Skeletal muscle cell (primary cell): ENCODE measurements at regions not wholly inside any gene's neighbourhood (a gene's known extent, or its start where the extent isn't known, plus 50 kb on each side); places are given as distances from the start of the nearest gene placed in this dataset.
A peak's percentile ranks its signal among the peaks of the same experiment; 100 is the strongest.
"Not testable (repeated sequence)": the region's sequence is repeated elsewhere in the genome, so short reads cannot be mapped to it uniquely, and the experiment has no call there.

Source experiments
- DNase-seq: peaks from one replicate; pipeline ENCODE4 v3.0.0-alpha.2; 2010; ENCODE audit warnings: low read depth
- H3K4me3 ChIP-seq: 2 replicates; pipeline ENCODE4 v1.5.1; 2011; ENCODE audit warnings: low read depth, mild to moderate bottlenecking, control low read depth, low read length, moderate library complexity

DNA sequence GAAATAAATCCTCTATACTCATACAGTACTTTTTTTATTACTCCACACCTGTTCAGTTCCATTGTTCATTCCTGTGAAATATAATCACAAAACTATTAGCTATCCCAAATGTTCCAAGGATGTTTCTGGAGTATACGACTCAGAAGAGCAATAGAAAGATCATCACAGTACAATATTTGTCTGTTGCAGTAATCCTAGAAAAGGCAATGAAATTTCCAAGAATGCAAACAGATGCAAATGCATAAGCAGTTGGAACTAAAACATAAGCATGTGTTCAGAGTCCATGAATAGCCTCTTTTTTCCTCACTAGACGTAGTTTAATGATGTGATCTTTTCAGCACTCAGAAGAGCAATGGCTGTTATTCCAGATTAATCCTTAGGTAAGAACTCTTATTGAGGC, 55.2 kb downstream of the RTL3 start:
- no peak overlapping the region for H3K4me3 ChIP-seq
- DNase-seq, result no peak

DNA sequence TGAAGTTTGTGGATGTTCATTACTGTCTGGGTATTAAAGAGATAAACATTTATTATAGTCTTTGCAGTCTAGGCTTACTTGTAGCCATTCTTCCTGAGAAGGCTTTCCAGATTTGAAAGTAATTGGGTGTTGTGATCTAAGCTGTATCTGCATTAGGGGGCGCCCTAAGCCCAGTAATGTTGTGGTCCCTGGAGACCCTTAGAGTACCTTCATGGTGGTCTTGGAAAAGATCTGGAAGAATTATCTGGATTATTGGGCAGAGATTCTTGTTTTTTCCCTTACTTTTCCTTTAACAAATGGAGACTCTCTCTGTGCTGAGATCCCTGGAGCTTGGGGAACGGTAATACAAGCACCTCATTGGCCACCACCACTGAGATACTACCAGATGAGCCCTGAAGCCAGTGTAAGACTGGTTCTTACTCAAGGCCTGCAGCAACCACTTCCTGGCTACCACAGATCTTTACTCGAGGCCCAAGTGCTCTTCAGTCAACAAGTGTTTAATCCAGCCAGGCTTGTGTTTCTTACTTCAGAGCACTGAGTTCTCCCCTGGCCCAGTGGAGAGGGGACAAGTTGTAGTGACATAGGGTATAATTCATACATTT, 63.1 kb downstream of the RTL3 start:
- DNase-seq, result no peak
- H3K4me3 ChIP-seq, result no peak overlapping the region

- H3K4me3 ChIP-seq, result no peak overlapping the region
- DNase-seq, result no peak
Measured at GRCh38 chrX:78593701-78594100, 65.4 kb downstream of the RTL3 start.

DNA sequence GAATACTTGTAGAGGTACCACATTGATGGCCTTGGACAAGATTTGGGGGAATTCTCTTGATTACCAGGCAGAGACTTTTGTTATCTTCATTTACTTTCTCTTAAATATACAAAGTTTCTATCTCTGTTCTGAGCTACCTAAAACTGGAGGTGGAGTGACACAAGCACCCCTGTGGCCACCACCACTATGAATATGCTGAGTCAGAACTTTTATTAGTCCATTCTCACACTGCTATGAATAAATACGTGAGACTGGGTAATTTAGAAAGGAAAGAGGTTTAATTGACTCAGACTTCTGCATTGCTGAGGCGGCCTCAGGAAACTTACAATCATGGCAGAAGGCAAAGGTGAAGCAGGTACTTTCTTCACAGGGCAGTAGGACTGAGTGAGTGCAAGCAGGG, 67.1 kb downstream of the RTL3 start:
- no peak for DNase-seq

GRCh38 chrX:78574306-78574705, 84.8 kb downstream of the RTL3 start:
- no peak overlapping the region for H3K4me3 ChIP-seq
- DNase-seq, result no peak

More for the DNA sequence above, 67.1 kb downstream of the RTL3 start:
- H3K4me3 ChIP-seq, result no peak overlapping the region

GRCh38 chrX:78573630-78574029, 85.5 kb downstream of the RTL3 start:
- DNase-seq, result peak; percentile 41
- no peak overlapping the region for H3K4me3 ChIP-seq

DNA sequence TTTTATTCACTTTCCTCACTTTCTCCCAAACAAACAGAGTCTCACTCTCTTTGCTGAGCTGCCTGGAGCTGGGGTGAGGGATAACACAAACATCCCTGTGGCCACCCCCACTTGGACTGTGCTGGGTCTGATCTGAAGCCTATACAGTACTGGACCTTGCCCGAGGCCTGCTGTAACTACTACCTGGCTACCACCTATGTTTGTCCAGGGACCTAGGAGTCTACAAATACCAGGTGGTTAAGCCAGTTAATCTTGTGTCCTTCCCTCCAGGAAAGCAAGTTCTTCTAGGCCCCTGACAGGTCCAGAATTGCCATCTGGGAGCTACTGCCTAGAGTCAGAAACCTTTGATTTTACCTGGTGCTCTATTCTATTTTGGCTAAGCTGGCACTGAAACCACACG, 87.3 kb downstream of the RTL3 start:
- no peak for DNase-seq
- H3K4me3 ChIP-seq, result no peak overlapping the region

DNA sequence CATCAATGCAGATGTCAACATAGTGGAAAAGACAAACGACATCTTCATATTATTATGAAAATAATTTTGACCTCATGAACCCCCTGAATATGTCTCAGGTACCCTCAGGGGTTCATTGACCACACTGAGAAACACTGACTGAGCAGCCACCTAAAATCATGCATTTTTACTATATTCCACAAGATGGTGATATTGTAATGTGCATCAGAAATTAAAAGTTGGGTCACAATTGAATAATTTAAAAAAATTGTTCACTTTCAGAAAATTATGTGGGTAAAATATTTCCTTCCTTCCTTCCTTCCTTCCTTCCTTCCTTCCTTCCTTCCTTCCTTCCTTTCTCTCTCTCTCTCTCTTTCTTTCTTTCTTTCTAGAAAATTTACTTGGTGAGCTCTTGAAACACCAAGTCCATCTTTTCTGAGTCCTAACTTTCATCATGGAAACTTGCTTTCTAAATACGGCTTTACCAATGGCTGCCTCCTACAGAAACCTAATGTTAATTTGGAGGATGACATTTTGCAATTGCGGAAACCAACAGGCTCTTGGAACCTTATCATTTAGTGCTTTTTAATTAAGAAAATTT, 103.6 kb downstream of the RTL3 start:
- no peak overlapping the region for H3K4me3 ChIP-seq
- DNase-seq, result no peak

- DNase-seq, H3K4me3 ChIP-seq: not testable (repeated sequence)
Measured at GRCh38 chrX:78552628-78553027, 106.5 kb downstream of the RTL3 start.

GRCh38 chrX:78548012-78548411, 111.1 kb downstream of the RTL3 start:
- no peak for DNase-seq
- H3K4me3 ChIP-seq, result no peak overlapping the region

DNA sequence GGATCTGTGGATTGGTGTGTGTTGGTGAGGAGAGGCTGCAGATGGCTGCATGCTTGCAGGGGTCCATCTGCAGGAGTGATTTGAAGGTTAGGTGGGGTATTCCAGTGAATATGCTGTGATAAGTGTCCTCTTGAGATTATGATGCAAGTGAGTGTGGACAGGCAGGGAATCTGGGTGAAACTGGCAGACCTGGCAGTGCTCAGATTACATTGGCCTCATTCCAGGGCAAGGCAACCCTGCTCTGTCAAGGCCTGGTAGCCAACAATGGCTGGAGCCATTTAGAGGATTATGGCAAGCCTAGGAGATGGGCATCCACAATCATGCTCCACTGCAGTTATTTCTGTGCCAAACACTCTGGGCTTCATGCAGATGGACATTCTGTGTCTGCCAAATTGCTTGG, 113.9 kb downstream of the RTL3 start:
- H3K4me3 ChIP-seq, result no peak overlapping the region
- no peak for DNase-seq

DNA sequence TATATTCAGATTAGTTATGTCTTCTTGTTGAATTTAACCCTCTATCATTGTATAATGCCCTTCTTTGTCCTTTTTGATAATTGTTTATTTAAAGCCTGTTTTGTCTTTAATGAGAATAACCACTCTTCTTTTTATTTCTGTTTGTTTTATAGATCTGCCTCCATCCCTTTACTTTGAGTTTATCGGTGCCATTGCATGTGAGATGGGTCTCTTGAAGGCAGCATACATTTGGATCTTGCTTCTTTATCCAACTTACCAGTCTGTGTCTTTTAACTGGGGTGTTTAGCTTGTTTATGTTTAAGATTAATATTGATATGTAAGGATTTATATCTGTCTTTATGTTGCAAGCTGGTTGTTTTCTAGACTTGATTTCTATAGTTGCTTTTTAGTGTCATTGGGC, 115.8 kb downstream of the RTL3 start:
- no peak overlapping the region for H3K4me3 ChIP-seq
- DNase-seq, result no peak

GRCh38 chrX:78540171-78540570, 119.0 kb downstream of the RTL3 start:
- H3K4me3 ChIP-seq, result no peak overlapping the region
- no peak for DNase-seq

GRCh38 chrX:78534221-78534620, 124.9 kb downstream of the RTL3 start:
- no peak overlapping the region for H3K4me3 ChIP-seq
- DNase-seq, result no peak

GRCh38 chrX:78532363-78532762, 126.8 kb downstream of the RTL3 start:
- no peak overlapping the region for H3K4me3 ChIP-seq
- no peak for DNase-seq

DNA sequence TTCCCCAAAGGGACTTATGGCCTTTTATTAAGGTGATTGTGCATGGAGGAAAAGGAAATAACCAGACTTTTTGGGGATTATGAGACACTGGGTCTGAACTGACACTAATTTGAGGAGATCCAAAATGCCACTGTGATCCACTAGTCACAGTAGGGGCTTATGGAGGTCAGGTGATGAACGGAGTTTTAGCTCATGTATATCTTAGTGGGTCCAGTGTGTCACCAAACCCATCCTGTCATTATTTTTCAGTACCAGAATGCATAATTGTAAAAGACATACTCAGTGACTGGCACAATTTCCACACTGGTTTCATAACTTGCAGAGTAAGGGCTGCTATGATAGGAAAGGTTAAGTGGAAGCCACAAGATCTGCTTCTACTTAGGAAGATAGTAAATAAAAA, 131.3 kb downstream of the RTL3 start:
- H3K4me3 ChIP-seq, result no peak overlapping the region
- DNase-seq, result no peak

GRCh38 chrX:78527263-78527662, 131.9 kb downstream of the RTL3 start:
- H3K4me3 ChIP-seq, result no peak overlapping the region
- no peak for DNase-seq

DNA sequence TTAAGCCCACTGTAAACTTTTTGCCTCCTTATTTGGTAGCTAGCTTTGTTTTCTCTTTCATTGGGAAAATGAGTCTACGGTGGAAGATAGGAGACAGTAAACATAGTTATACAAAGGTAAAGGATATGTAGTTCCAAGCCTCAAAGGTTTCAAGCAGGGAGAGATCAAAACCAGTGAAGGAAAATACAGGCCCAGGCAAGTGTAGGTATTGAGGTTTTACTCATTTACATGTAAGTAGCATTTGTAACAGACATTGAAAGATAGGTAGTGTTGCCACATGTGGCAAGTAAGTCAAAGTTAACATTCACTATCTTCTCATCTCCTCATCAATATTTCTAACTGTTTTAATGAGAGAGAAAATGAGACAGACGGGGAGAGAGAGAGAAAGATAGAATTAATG, 136.5 kb downstream of the RTL3 start:
- DNase-seq, result no peak
- H3K4me3 ChIP-seq, result no peak overlapping the region

- DNase-seq, result no peak
- H3K4me3 ChIP-seq, result no peak overlapping the region
Measured at GRCh38 chrX:78517124-78517523, 142.0 kb downstream of the RTL3 start.

DNA sequence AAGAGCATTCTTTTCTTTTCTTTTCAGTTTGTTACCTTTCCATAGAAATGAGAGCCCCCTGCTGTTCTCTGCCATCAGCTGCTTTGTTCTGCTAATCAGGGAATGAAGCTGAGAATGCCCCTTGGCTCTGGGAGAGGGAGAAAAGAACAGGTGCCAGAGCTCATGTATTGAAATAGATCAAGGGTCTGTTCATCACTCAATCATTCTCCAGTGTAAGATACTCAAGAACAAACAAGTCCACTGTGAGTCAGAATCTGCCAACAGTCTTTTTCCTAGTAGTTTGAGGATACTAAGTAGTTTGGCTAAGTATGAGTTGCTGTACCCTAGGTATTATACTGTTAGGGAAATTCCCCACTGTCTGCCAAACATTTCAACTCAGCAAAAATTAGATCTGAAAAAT, 144.3 kb downstream of the RTL3 start:
- DNase-seq, result no peak
- H3K4me3 ChIP-seq, result no peak overlapping the region

DNA sequence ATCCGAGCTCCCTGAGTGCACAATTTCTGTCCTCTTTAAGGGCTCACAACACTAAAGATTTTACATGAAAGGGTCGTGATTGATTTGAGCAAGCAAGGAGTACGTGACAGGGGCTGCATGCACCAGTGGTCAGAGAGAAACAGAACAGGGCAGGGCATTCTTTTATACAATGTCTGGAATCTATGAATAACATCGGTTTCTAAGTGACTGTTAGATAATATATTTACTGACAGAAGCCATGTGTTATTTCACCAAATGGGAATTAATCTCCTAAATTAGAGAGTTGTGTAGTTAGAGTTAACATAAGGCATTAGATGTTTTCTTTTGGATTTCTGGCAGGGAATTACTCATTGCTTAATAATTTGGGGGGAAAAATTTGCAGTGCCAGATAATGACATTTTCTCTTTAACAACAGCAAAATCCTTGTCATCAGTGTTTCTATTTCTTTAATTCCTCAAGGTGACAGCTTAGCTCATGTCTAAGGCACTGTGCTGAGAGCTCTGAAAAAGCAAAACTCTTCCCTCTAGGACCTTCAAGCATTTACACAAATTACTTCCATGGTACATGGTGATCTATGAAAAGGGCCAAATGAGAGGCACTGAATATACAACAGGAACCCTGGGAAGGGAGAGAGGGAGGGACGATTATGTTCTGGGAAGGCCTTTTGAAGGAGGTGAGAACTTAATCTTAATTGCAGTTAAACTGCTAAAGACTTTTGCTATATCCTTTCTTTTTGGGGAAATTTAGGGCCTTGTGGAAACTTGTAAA, 145.0 kb downstream of the RTL3 start:
- no peak overlapping the region for H3K4me3 ChIP-seq

More for the DNA sequence above, 145.0 kb downstream of the RTL3 start:
- no peak for DNase-seq
